ENCODE measurements at regions not wholly inside any gene's neighbourhood (a gene's known extent, or its start where the extent isn't known, plus 50 kb on each side); places are given as distances from the start of the nearest gene placed in this dataset.

DNA sequence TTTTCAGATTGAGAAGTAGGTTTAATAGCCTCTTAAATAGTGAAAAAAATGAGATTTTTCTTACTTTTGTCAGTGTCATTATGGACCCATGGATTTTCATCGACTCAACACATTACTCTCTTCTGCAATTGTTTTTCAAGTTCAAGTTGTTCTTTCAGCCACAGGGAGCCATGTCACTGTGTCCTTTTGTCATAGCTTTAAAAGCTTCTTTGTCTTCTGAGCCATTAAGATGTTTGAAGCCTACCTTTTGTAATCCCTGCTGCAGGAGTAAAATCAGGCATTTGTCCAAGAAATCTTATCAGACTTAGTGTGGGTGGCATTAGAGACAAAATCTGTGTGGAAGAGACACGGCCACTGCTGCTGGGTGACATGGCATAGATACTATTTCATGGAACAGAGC lies 92.8 kb upstream of the ZP4 start:
- Histone ChIP-seq H3K27ac (ENCODE audit: low read depth in 1 of 2, low read length in 2 of 2) (no peak overlapping the region), H3K4me3 (ENCODE audit: low read depth in 1 of 3, low read length in 3 of 3) (no peak overlapping the region), H3K9ac (ENCODE audit: low read depth in 1 of 2, low read length in 2 of 2) (no peak overlapping the region), H3K36me3 (ENCODE audit: control insufficient read depth in 4 of 4, insufficient read depth in 3 of 4, low read depth in 1 of 4, low read length in 3 of 4) (no peaks in the 10 kb centered on the region), H3K27me3 (ENCODE audit: control insufficient read depth in 4 of 4, insufficient read depth in 4 of 4, low read length in 3 of 4) (no peaks in the 10 kb centered on the region), H3K9me3 (ENCODE audit: control insufficient read depth in 4 of 4, low read length in 3 of 4) (no peaks in the 10 kb centered on the region), H3K4me1 (ENCODE audit: control insufficient read depth in 4 of 4, insufficient read depth in 4 of 4, low read length in 3 of 4) (no peaks in the 10 kb centered on the region)
- DNase-seq (ENCODE audit: low spot score): no peak
- TF ChIP-seq NR2F2 (IDR thresholded peaks at IDR 0.05) (no peak), JUND (IDR thresholded peaks at IDR 0.05) (no peak), SP1 (IDR thresholded peaks at IDR 0.05) (no peak), YY1 (IDR thresholded peaks at IDR 0.05) (no peak), FOXA1 (IDR thresholded peaks at IDR 0.05) (no peak), FOXA2 (IDR thresholded peaks at IDR 0.05) (no peak), HNF4A (conservative IDR thresholded peaks at IDR 0.05) (no peak)
- TF ChIP-seq, protein P1, sequence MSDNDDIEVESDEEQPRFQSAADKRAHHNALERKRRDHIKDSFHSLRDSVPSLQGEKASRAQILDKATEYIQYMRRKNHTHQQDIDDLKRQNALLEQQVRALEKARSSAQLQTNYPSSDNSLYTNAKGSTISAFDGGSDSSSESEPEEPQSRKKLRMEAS (IDR thresholded peaks at IDR 0.05): no peak
- TF ChIP-seq, protein P2, sequence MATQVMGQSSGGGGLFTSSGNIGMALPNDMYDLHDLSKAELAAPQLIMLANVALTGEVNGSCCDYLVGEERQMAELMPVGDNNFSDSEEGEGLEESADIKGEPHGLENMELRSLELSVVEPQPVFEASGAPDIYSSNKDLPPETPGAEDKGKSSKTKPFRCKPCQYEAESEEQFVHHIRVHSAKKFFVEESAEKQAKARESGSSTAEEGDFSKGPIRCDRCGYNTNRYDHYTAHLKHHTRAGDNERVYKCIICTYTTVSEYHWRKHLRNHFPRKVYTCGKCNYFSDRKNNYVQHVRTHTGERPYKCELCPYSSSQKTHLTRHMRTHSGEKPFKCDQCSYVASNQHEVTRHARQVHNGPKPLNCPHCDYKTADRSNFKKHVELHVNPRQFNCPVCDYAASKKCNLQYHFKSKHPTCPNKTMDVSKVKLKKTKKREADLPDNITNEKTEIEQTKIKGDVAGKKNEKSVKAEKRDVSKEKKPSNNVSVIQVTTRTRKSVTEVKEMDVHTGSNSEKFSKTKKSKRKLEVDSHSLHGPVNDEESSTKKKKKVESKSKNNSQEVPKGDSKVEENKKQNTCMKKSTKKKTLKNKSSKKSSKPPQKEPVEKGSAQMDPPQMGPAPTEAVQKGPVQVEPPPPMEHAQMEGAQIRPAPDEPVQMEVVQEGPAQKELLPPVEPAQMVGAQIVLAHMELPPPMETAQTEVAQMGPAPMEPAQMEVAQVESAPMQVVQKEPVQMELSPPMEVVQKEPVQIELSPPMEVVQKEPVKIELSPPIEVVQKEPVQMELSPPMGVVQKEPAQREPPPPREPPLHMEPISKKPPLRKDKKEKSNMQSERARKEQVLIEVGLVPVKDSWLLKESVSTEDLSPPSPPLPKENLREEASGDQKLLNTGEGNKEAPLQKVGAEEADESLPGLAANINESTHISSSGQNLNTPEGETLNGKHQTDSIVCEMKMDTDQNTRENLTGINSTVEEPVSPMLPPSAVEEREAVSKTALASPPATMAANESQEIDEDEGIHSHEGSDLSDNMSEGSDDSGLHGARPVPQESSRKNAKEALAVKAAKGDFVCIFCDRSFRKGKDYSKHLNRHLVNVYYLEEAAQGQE (IDR thresholded peaks at IDR 0.05): no peak
- TF ChIP-seq, protein P3, sequence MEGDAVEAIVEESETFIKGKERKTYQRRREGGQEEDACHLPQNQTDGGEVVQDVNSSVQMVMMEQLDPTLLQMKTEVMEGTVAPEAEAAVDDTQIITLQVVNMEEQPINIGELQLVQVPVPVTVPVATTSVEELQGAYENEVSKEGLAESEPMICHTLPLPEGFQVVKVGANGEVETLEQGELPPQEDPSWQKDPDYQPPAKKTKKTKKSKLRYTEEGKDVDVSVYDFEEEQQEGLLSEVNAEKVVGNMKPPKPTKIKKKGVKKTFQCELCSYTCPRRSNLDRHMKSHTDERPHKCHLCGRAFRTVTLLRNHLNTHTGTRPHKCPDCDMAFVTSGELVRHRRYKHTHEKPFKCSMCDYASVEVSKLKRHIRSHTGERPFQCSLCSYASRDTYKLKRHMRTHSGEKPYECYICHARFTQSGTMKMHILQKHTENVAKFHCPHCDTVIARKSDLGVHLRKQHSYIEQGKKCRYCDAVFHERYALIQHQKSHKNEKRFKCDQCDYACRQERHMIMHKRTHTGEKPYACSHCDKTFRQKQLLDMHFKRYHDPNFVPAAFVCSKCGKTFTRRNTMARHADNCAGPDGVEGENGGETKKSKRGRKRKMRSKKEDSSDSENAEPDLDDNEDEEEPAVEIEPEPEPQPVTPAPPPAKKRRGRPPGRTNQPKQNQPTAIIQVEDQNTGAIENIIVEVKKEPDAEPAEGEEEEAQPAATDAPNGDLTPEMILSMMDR (IDR thresholded peaks at IDR 0.05; ENCODE audit: low read depth, low read length, missing input control): no peak
- 69% methylated on average over 2 of the region's 2 CpGs for WGBS

DNA sequence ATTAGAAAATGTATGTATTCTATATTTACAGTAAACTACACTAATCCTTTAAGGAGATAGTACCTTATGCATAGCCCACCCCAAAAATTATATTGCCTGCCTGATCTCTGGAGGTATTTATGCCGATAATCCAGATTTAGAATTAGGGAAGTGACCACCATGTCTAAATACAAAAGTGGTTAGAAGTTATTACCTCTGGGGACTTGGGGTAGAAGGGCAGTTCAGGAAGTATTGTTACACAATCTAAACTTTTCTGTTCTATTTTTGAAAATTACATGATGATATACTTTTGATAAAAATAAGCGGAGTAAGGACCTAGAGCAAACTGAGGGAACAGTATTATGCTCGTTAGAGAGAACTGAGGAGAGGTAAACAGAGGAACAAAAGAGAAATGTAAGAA lies 90.5 kb upstream of the ZP4 start:
- H3K27me3 ChIP-seq (ENCODE audit: control insufficient read depth in 4 of 4, insufficient read depth in 4 of 4, low read length in 3 of 4): no peaks in the 10 kb centered on the region
- DNase-seq (ENCODE audit: low spot score): no peak
- H3K9me3 ChIP-seq (ENCODE audit: control insufficient read depth in 4 of 4, low read length in 3 of 4): no peaks in the 10 kb centered on the region
- H3K4me1 ChIP-seq (ENCODE audit: control insufficient read depth in 4 of 4, insufficient read depth in 4 of 4, low read length in 3 of 4): no peaks in the 10 kb centered on the region
- no peak overlapping the region for H3K27ac ChIP-seq (ENCODE audit: low read depth in 1 of 2, low read length in 2 of 2)
- 69% methylated on average over 3 of the region's 3 CpGs for WGBS
- TF ChIP-seq TAF1 (conservative IDR thresholded peaks at IDR 0.05) (no peak), RXRA (IDR thresholded peaks at IDR 0.05) (no peak), FOXA2 (IDR thresholded peaks at IDR 0.05) (no peak), RAD21 (IDR thresholded peaks at IDR 0.05) (no peak), GABPA (IDR thresholded peaks at IDR 0.05 in 1 of 2, conservative IDR thresholded peaks at IDR 0.05 in 1 of 2) (no peak), HNF4A (conservative IDR thresholded peaks at IDR 0.05) (no peak), NR2F2 (IDR thresholded peaks at IDR 0.05) (no peak)
- TF ChIP-seq, protein P1 (IDR thresholded peaks at IDR 0.05): no peak
- TF ChIP-seq, protein P4, sequence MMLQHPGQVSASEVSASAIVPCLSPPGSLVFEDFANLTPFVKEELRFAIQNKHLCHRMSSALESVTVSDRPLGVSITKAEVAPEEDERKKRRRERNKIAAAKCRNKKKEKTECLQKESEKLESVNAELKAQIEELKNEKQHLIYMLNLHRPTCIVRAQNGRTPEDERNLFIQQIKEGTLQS (IDR thresholded peaks at IDR 0.05): no peak
- TF ChIP-seq, protein P5, sequence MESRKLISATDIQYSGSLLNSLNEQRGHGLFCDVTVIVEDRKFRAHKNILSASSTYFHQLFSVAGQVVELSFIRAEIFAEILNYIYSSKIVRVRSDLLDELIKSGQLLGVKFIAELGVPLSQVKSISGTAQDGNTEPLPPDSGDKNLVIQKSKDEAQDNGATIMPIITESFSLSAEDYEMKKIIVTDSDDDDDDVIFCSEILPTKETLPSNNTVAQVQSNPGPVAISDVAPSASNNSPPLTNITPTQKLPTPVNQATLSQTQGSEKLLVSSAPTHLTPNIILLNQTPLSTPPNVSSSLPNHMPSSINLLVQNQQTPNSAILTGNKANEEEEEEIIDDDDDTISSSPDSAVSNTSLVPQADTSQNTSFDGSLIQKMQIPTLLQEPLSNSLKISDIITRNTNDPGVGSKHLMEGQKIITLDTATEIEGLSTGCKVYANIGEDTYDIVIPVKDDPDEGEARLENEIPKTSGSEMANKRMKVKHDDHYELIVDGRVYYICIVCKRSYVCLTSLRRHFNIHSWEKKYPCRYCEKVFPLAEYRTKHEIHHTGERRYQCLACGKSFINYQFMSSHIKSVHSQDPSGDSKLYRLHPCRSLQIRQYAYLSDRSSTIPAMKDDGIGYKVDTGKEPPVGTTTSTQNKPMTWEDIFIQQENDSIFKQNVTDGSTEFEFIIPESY (IDR thresholded peaks at IDR 0.05): no peak
- no peak overlapping the region for H3K4me3 ChIP-seq (ENCODE audit: low read depth in 1 of 3, low read length in 3 of 3)
- H3K9ac ChIP-seq (ENCODE audit: low read depth in 1 of 2, low read length in 2 of 2): no peak overlapping the region
- H3K36me3 ChIP-seq (ENCODE audit: control insufficient read depth in 4 of 4, insufficient read depth in 3 of 4, low read depth in 1 of 4, low read length in 3 of 4): no peaks in the 10 kb centered on the region
